ENCODE measurements at regions not wholly inside any gene's neighbourhood (a gene's known extent, or its start where the extent isn't known, plus 50 kb on each side); places are given as distances from the start of the nearest gene placed in this dataset.

- no peak for TF ChIP-seq CTCF (IDR thresholded peaks at IDR 0.05)
- TF ChIP-seq POLR2A (IDR thresholded peaks at IDR 0.05; ENCODE audit: low read depth), result no peak
- TF ChIP-seq EP300 (IDR thresholded peaks at IDR 0.05), result no peak
- TF ChIP-seq POLR2AphosphoS5 (IDR thresholded peaks at IDR 0.05), result no peak
These were observed 98.8 kb upstream of the DST start for GRCh38 chr6:56741472-56741871.
